ENCODE measurements at regions not wholly inside any gene's neighbourhood (a gene's known extent, or its start where the extent isn't known, plus 50 kb on each side); places are given as distances from the start of the nearest gene placed in this dataset.
A peak's percentile ranks its signal among the peaks of the same experiment; 100 is the strongest.

DNA sequence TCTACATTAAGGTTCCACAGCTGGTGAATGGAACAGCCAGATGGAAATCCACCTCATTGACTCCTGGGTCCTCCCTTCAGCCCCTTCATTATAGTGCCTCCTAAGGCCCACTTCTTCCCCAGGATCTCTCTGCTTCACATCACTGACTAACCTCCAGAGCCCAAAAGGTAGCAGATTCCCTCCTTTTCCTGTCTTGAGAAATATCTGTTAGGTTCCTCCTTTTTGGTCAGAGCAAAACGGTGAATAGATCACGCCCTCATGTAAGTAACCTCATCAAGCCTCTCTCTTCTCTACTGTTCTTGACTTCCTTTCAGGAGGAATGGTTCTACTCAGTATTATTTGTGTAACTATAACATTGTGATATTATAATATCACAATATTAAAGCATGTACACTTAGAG, 155.0 kb upstream of the SRD5A2 start:
- Histone ChIP-seq H3K4me1 (ENCODE audit: insufficient read depth, low read length, poor library complexity, severe bottlenecking) (no peaks in the 10 kb centered on the region), H3K27ac (ENCODE audit: low read depth, low read length, poor library complexity, severe bottlenecking) (no peak overlapping the region), H3K9me3 (ENCODE audit: low read depth, low read length, poor library complexity, severe bottlenecking) (no peaks in the 10 kb centered on the region), H3K27me3 (replicated peaks; ENCODE audit: insufficient read depth, low read depth, low read length, poor library complexity) (peaks cover 8% of the 10 kb centered on the region), H3K36me3 (ENCODE audit: insufficient read depth, low read length, poor library complexity, severe bottlenecking) (no peaks in the 10 kb centered on the region), H3K4me3 (ENCODE audit: low read depth, low read length, poor library complexity, severe bottlenecking) (no peak overlapping the region)
- ChIA-PET CTCF (no interaction called here), POLR2A (ENCODE audit: low non-redundant PET) (no interaction called here)
- no peak for TF ChIP-seq EZH2 (IDR thresholded peaks at IDR 0.05; ENCODE audit: borderline replicate concordance, low read depth, low read length, poor library complexity, severe bottlenecking)
- no peak for DNase-seq (ENCODE audit: low spot score)
- intact Hi-C loops (cut with micrococcal nuclease; ENCODE audit: unreplicated experiment) = no loop called here
- no TSS peak for BruUV-seq (replicated peaks)

GRCh38 chr2:31729442-31730092, 148.8 kb upstream of the SRD5A2 start:
- no peaks in the 10 kb centered on the region for H3K27me3 ChIP-seq (replicated peaks; ENCODE audit: insufficient read depth, low read depth, low read length, poor library complexity)
- intact Hi-C loops (cut with micrococcal nuclease; ENCODE audit: unreplicated experiment) = loop anchor here (2.0 to 10.0 kb wide), 2 partner anchors 317 to 1015 kb away; no protein-coding TSS in a partner anchor
- no peak overlapping the region for H3K27ac ChIP-seq (ENCODE audit: low read depth, low read length, poor library complexity, severe bottlenecking)
- H3K4me3 ChIP-seq (ENCODE audit: low read depth, low read length, poor library complexity, severe bottlenecking) = no peak overlapping the region
- no peaks in the 10 kb centered on the region for H3K36me3 ChIP-seq (ENCODE audit: insufficient read depth, low read length, poor library complexity, severe bottlenecking)
- ChIA-PET POLR2A (ENCODE audit: low non-redundant PET) (no interaction called here), CTCF (interaction anchor here (1.0 kb wide), 1 partner anchor 24 kb away, joined by 3 read pairs; no protein-coding TSS in a partner anchor)
- DNase-seq (ENCODE audit: low spot score) = peak; percentile 62
- no TSS peak for BruUV-seq (replicated peaks)
- TF ChIP-seq EZH2 (IDR thresholded peaks at IDR 0.05; ENCODE audit: borderline replicate concordance, low read depth, low read length, poor library complexity, severe bottlenecking) (no peak), CTCF (conservative IDR thresholded peaks at IDR 0.05; ENCODE audit: low read depth, low read length) (peak; percentile 74)
- H3K9me3 ChIP-seq (ENCODE audit: low read depth, low read length, poor library complexity, severe bottlenecking) = no peaks in the 10 kb centered on the region
- peaks cover 10% of the 10 kb centered on the region for H3K4me1 ChIP-seq (ENCODE audit: insufficient read depth, low read length, poor library complexity, severe bottlenecking)

GRCh38 chr2:31729065-31729439, 148.3 kb upstream of the SRD5A2 start:
- no TSS peak for BruUV-seq (replicated peaks)
- intact Hi-C loops (cut with micrococcal nuclease; ENCODE audit: unreplicated experiment) = loop anchor here (2.0 to 10.0 kb wide), 2 partner anchors 316 to 1014 kb away; no protein-coding TSS in a partner anchor

More at GRCh38 chr2:31729065-31729439, 148.3 kb upstream of the SRD5A2 start:
- H3K36me3 ChIP-seq (ENCODE audit: insufficient read depth, low read length, poor library complexity, severe bottlenecking) = no peaks in the 10 kb centered on the region
- no peaks in the 10 kb centered on the region for H3K9me3 ChIP-seq (ENCODE audit: low read depth, low read length, poor library complexity, severe bottlenecking)
- no peak for DNase-seq (ENCODE audit: low spot score)
- no peak for TF ChIP-seq CTCF (conservative IDR thresholded peaks at IDR 0.05; ENCODE audit: low read depth, low read length)
- TF ChIP-seq EZH2 (IDR thresholded peaks at IDR 0.05; ENCODE audit: borderline replicate concordance, low read depth, low read length, poor library complexity, severe bottlenecking) = no peak
- CTCF ChIA-PET = interaction anchor here (1.0 kb wide), 1 partner anchor 23 kb away, joined by 3 read pairs; no protein-coding TSS in a partner anchor
- POLR2A ChIA-PET (ENCODE audit: low non-redundant PET) = no interaction called here
- peaks cover 10% of the 10 kb centered on the region for H3K4me1 ChIP-seq (ENCODE audit: insufficient read depth, low read length, poor library complexity, severe bottlenecking)
- no peaks in the 10 kb centered on the region for H3K27me3 ChIP-seq (replicated peaks; ENCODE audit: insufficient read depth, low read depth, low read length, poor library complexity)
- H3K27ac ChIP-seq (ENCODE audit: low read depth, low read length, poor library complexity, severe bottlenecking) = no peak overlapping the region
- no peak overlapping the region for H3K4me3 ChIP-seq (ENCODE audit: low read depth, low read length, poor library complexity, severe bottlenecking)
